ENCODE measurements at regions not wholly inside any gene's neighbourhood (a gene's known extent, or its start where the extent isn't known, plus 50 kb on each side); places are given as distances from the start of the nearest gene placed in this dataset.

DNA sequence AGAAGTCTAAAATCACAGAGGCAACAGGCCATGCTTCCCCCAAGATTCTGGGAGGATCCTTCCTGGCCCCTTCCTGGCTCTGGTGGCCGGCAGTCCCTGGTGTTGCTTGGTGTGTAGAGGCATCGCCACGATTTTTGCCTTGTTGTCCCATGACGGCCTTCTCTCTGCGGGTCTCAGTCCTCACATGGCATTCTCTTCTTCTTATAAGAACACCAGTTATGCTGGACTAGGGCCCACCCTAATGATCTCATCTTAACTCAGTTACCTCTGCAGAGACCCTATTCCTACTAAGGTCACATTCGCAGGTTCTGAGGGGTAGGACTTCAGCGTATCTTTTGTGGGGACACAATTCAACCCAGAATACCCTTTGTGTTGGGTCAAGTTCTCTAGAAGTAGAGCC lies 168.0 kb downstream of the LINC00237 start:
- DNase-seq (ENCODE audit: low read depth in 2 of 2), result no peak

DNA sequence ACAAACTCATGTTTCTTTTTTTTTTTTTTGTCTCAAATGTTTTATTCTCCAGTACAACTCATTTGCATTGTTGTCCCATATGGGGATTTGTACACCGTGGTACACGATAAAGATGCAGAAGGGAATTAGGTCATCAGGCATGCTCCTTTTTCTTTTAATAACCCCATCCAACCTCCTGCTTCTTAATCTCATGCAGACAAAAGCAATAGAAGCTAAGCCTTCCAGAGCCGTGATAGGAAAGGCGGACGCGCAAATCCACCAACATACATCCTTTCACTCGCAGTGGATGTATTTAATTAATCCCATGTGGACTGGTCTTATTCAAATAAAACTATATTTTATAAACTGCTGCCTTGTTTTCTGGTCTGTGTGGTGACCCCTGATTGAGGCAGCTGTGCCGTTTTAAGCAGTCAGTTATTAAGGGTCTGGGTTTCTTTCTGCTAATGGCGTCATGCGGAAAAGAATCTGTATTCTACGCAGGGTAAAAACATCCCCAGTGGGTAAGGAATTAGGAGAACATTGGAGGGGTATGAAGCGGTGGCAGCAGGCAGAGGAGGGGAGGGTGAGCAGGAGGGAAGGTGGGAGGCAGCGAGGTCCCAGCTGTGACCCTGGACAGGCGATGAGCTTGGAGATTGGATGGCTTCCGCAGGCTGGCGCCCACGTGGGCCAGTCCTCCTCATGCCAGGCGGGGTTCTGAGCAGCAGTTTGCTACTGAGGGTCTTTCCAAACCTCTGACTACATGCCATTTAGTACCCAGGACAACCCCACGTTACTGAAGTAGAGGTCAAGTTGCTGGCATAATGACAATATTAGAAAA lies 172.8 kb downstream of the LINC00237 start:
- DNase-seq (ENCODE audit: low read depth in 2 of 2), result no peak

DNA sequence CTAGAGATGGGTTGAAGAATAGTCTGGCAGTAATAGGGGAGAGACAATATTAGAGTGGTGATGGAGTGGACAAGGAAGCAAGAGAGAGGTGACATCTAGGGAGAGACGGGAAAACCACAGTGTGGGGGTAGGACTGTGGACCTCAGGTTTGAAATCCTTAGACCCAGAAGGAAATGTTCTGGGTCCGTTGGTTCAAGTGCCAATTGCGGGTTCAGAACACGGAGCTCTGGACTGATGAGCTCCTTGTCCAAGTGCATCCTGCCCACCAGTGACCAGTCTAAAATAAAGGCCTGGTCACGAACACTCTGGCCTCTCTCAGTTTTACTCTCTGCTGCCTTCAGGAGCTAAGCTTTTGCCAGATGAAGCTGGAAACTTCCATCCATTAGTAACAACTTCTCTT lies 174.0 kb downstream of the LINC00237 start:
- no peak for DNase-seq (ENCODE audit: low read depth in 2 of 2)

DNA sequence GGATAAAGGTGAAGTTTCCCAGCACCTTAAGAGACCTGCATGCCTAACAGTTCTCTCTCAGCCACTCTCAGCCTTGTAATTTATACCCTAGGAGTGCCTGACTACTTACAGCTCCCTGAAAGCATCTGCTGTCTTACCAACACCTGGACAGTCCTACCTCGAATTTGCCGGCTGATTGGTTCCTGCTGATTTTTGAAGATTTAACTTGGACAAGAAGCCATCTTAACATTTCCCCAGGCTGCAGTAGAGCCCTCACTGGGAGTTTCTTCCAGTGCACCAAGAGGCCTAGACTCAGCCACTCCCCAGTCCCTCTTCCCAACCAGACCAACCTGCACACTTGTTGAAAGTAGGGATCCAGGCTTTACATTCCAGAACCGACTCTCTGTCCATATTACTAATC lies 174.5 kb downstream of the LINC00237 start:
- DNase-seq (ENCODE audit: low read depth in 2 of 2), result no peak

DNA sequence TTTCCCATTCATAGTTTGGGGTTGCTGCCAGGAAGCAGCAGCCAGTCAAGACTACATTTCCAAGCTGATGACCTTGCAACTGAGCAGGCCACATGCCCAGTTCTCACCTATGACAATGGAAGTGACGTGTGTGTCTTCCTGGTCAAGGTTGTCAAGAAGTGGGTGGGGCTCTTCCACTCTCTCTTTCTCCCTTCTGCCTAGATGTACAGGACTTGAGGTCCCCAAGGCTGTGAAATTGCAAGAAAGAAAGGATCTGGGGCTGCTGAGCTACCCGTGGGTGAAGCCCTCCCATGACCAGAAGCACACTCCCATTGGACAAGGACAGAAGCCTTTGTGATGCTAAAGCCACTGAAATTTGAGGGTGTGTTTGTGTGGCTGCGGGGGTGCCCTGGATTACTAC lies 175.1 kb downstream of the LINC00237 start:
- DNase-seq (ENCODE audit: low read depth in 2 of 2), result no peak

DNA sequence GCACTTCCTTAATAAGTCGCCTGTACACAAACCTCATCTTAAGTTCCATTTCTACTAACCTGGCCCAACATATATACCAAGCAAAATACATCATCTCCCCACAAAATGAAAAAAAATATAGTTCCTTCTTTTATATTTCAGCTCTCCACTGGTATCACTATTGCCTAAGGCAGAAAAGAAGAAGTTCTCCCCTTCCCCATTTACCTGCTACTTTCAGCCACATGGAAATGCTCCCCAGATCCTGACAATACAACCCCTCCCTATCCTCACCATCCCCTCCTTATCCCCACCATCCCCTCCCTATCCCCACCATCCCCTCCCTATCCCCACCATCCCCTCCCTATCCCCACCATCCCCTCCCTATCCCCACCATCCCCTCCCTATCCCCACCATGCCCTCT lies 175.7 kb downstream of the LINC00237 start:
- DNase-seq (ENCODE audit: low read depth in 2 of 2), result no peak

DNA sequence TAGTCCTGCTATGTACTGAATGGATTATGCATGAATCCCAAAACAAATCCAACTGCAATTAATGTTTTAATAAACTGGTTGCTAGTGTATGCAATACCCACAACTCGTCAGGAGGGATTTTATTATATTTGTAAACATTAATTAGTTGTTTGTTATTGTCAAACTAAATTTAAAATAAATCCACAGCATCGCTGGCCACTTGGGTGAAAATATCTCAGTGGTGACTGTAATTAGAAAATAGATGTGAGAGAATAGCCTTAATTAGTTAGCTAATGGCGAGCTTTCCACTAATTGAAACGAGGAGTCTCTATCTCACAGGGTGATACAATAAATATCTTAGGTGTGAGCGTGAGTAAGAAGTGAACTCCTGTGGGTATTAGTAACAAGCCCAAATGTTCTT lies 176.8 kb downstream of the LINC00237 start:
- DNase-seq (ENCODE audit: low read depth in 2 of 2), result no peak

DNA sequence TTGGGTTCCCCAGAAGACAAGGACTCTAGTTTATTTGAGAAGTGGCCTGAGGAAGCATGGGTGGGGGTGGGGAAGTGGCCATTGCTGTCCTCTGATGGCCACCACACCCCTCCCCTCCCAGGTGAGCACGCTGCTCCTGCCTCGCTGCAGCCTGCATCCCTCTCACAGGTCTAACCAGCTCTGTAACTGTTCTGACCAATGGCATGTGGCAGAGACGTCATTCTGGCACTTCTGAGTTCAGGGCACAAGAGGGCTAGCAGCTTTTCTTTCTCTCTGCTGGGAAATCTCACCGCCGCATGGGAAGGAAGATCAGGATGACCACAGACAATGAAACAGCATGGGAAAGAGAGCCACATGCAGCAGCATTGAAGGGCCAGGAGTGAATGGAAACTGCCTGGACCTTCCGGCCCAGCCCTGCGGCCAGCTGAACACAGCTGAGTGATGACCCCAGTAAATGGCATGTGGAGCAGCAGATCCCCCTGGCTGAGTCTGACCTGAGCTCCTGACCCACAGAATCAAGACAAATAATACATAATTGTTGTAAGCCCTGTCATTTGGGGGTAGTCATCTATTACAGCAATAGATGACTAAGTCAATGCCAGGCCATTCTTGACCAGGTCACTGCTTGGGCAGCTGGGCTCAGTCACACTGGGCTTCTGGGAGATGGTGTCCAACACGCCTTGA lies 179.8 kb downstream of the LINC00237 start:
- no peak for DNase-seq (ENCODE audit: low read depth in 2 of 2)

DNA sequence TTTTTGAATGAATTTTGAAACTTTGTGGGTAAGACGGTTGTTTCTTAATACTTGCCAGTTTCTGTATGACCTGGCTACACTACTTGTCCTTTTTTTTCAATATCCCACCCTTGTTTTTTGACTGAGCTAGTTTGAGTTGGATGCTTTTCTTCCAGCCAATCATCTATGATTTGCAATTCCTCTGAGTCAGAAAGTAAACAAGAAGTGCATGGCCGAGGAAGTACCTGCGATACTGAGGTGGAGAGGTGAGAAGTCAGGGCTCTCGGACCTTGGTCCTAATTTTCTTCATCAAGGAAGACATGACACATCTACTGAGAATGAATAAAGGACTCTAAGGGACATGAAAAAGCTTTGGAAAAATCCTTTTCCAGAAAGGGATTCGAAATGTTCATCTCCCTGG lies 185.7 kb downstream of the LINC00237 start:
- no peak for DNase-seq (ENCODE audit: low read depth in 2 of 2)

DNA sequence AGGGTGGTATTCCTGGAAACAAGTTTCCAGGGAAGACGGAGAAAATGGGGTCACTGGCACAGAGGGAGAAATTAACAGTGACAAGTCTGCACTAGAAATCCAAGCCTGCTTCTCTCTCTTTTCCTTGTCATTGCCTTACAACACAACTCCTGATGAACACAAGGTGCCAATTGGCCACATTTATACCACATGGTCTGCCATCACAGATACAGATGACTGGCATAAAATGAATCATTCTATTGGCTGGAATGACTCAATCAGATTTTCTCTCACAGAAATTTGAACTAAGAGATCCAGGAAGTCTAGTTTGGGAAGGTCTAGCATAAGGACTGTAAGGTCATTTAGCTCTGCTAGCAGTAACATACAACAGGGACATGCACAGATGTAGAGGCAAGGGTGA lies 190.3 kb downstream of the LINC00237 start:
- no peak for DNase-seq (ENCODE audit: low read depth in 2 of 2)

DNA sequence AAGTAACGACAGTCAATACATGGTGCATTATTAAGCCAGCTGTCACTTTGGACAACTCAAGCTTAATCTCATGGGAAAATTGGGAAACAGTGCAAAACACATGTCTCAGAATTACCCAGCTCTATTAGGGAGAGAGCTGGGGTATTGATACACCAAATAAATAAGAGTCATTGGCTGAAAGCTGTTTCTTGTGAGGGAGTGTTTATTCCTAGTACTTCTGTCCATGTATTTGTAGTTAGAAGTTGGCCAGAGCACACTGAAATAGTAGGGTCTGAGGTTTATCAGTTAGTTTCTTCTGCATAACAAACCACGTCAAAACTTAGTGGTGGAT lies 192.0 kb upstream of the RALGAPA2 start:
- no peak for DNase-seq (ENCODE audit: low read depth in 2 of 2)

DNA sequence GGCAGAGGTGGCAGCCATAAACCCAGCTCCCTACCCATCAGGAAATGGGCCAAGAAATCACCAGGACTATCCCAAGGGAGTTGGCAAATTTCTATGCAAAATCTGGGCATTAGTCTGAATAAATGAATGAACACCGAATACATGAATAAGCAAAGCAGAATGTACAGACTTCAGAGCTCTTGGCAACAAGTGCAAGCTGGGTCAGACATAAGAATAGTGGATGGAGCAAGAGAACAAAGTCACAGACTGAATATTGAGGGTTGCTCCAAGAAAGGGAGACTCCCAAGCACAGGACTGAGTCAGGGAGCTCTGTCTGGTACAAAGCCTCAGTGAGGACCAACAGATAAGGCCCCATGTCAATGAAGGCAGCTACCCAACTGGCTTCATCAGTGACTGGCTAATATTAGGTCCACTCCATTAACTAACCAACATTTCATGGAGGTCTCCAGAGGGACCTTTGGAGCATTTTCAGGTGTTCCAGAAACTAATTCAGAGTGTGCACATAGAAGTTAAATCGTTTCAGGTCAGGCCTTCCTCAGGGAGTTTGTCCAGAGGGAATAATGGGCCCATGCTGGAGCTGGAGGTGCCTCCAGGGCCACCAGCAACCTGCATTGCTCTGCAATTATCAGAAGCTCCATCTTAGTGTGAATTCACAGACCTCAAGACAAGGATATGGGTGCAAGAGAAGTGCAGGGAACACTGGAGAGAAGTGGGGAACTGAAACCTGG lies 191.5 kb upstream of the RALGAPA2 start:
- DNase-seq (ENCODE audit: low read depth in 2 of 2), result no peak

DNA sequence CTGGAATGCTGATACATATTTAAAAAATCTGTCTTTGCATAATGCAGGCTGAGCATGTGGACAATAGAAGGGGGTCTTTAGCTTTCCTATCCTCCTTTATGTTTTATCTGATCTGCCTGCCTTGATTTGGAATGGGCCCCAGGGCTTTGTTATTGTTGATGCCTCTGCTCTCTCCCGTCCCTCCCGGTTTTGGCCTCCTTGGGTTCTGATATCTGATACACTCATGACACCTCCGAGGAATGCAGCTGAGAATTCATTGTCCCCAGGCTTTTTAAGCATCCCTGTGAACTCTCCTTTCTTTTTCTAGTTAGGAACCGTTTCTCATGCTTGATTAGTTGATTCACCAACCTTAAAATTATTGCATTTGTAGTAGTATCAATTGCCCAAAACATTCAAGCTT lies 185.5 kb upstream of the RALGAPA2 start:
- DNase-seq (ENCODE audit: low read depth in 2 of 2), result no peak

DNA sequence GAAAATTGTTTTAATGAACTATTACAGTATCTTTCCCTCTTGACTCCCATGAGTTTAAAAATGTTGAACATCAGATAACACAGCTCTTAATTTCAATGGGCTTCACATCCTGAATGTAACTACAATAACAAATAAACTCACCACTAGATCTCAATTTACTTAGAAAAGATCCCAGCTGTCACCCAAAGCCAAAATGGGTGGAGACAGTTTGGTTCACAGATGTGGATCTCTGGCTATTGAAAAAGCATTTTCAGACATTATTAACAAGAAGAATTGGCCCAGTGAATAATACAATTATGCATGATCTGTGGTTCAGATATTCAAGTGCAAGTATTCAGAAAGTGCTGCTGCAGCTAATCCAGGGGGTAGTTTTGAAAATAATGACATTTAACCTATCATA lies 184.7 kb upstream of the RALGAPA2 start:
- no peak for DNase-seq (ENCODE audit: low read depth in 2 of 2)

DNA sequence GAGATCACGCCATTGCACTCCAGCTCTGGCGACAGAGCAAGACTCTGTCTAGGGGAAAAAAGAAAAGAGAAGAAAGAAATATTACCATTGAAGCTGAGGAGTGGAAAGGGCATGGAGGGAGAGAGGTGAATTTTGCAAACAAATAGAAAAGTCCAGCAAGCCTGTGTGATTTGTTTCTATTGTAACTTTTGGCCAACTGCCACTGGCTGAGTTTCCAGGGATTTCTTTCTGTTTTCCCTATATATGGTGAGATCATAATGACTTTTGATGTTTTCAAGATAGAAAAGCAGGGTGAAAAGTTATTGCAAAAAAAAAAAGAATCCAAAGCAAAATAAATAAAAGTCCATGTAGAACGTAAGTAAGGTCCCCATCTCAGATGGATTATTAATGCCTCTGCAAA lies 184.2 kb upstream of the RALGAPA2 start:
- DNase-seq (ENCODE audit: low read depth in 2 of 2), result no peak

DNA sequence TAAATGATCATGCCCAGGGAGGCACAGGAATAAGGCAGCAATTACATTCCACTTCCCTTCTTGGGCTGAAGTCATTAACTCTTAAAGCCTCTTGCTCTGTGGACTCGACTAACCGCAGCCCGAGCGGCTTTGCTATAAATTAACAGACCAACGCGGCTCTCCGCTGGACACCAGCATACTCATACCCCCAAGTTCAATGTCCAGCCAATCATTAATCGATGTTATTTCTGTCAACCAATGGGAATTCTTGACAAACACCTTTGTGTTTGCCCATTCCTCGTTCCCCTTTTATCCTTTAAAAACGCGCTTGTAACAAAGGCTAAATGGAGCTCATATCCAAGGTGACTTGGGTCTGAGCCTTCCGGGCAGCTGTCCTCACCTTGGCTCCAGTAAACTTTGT lies 183.1 kb upstream of the RALGAPA2 start:
- no peak for DNase-seq (ENCODE audit: low read depth in 2 of 2)

DNA sequence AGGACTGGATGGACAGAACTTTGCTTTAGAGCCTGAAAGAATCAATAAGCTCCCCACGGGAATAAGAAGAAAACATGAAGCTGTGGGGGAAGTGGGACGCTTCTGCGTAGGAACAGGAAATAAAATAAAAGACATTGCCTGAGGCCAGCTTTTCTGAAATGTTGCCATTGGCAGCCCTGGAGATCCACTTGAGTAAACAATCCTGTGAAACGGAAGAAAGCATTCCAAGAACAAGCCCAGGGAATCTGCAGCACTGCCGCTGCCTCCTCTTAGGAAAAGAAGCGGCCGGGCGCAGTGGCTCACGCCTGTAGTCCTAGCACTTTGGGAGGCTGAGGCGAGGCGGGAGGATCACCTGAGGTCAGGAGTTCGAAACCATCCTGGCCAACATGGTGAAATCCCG lies 182.3 kb upstream of the RALGAPA2 start:
- DNase-seq (ENCODE audit: low read depth in 2 of 2), result no peak

DNA sequence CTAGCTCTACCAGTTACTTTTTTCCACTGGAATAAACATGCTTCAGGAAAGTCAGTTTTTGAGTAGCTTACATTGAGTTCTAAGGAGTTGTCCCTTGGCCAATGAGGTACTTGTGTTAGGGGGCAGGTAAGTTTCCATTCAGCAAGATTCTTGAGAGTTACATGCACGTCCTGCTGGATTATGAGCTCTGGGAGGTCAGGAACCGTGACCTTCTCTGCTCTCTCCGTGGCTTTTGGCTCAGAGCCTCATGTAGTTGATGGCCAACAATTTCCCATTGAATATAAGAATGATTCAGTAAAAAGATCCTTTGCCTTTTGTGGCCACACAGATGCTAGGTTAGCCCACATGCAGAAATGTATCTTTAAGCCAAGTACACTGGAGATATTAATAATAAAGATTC lies 181.8 kb upstream of the RALGAPA2 start:
- no peak for DNase-seq (ENCODE audit: low read depth in 2 of 2)

DNA sequence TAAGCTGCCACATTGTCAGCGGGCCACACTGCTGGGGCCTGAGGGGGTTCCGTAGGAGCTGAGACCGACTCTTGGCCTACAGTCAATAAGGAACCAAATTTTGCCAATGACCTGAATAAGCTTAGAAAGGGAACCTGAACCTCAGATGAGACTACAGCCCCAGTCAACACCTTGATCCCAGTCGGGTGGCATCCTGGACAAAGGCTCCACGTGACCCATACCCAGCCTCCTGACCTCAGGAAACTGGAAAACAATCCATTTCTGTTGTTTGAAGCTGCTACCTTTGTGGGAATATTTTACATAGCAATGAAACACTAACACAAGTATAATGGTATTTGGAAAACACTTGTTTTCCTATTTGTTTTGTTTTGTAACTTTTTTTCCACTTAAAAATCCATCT lies 179.9 kb upstream of the RALGAPA2 start:
- DNase-seq (ENCODE audit: low read depth in 2 of 2), result no peak

DNA sequence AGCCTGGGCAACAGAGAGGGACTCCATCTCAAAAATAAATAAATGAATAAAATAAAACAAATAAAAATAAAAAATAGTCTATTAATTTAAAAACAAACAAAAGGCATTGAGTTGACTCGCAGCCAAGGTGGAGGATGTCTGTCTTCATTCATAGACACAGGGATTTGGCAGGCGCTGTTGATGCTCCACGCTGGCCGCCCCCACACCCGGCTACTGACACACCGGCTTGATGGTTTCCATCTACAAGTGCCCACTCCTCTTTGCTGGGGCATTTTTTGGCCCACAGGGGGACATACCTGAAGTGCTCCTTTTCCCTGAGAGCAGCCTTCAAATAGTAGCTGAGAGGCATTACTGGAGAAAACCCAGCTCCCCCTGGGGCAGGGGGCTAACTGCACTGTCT lies 178.3 kb upstream of the RALGAPA2 start:
- DNase-seq (ENCODE audit: low read depth in 2 of 2), result no peak

DNA sequence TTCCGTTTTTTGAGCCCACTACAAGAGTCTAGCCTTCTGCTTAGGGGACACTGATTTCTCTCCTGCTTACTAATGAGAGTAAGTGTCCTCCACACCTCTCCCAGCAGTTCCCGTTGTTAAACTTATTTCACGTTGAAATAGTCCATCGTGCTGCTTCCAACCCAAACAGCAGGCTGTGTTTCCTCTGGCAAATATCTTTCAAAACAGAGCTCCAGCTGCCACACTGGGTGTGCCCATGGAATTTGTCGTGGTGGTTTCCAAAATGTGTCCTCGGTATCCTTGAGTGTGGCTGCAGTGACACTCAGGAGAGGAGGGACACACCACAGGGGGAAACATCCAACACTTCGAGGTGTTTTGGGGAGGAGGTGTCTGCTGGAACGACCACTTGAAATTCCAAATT lies 176.5 kb upstream of the RALGAPA2 start:
- no peak for DNase-seq (ENCODE audit: low read depth in 2 of 2)

DNA sequence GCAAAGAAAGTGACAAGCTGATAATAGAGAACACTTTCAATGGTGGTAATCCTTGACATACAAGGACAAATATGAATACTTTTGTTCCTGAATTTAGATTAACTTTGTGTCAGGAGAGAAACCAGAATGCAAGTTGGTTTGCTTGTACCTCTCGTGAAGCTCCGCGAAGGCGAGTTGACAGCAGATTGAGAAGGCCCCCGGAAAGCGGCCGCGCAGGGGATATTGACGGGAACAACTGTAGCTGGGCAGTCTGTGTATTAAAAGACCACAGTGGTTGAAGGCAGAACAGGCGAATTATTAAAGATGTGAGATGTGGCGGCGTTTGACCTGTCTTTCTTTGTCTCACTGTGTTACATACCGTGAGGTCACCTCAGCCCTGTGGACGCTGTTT lies 175.8 kb upstream of the RALGAPA2 start:
- DNase-seq (ENCODE audit: low read depth in 2 of 2), result no peak

DNA sequence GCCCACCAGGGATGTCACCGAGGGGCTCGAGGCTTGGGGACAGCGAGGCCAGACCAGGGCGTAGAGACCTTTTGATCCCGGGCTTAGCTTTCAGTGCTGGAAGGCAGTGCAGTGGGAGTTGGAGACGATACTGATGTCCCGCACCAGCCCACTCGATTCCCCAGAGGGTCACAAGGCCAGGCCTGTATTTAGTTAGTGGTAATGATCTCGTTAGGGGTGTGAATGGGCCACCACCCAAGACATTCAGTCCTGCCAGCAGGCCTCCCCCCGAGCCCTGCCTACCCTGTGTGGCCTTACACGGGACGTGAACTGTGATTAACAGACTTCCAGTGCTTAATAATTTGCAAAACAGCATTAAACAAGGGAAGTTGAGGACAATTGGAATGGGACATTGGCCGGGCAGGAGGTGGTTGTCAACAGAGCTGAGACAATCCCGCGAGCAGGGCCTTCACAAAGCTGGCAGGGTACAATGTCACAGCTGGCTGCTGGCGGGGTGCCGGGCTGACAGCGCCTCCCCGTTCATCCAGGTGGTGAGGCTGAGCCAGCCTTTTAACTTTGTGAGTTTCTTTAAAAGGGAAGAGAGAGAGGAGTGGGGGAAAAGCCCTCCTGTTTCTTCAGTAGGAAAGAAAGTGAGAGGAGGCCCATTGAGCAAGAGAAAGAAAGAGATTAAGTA lies 175.3 kb upstream of the RALGAPA2 start:
- no peak for DNase-seq (ENCODE audit: low read depth in 2 of 2)

Data from stimulated activated CD4-positive, alpha-beta T cell treated with anti-CD3 and anti-CD28 coated beads, Interleukin-12 subunit alpha, Interleukin-12 subunit beta, amount 100 ng/mL, for 24 hours (primary cell).